ENCODE measurements at regions not wholly inside any gene's neighbourhood (a gene's known extent, or its start where the extent isn't known, plus 50 kb on each side); places are given as distances from the start of the nearest gene placed in this dataset.

GRCh38 chr9:104345061-104345460 lies 159.0 kb upstream of the OR13F1 start:
- Mint-ChIP-seq H3K27me3 (ENCODE audit: insufficient read depth) (no peaks in the 10 kb centered on the region), H3K4me3 (no peak overlapping the region), H3K4me1 (no peaks in the 10 kb centered on the region), H3K36me3 (ENCODE audit: low read depth) (no peaks in the 10 kb centered on the region), H3K9me3 (no peaks in the 10 kb centered on the region), H3K27ac (no peak overlapping the region)
- DNase-seq, result no peak
- H3K4me1 ChIP-seq (ENCODE audit: control insufficient read depth, insufficient read depth, low read length), result no peaks in the 10 kb centered on the region
- no peak overlapping the region for H3K27ac ChIP-seq (ENCODE audit: low read depth, low read length)
- no peak overlapping the region for H3K9ac ChIP-seq (ENCODE audit: extremely low read depth, low read length, poor library complexity, severe bottlenecking)
- no peaks in the 10 kb centered on the region for H3K9me3 ChIP-seq (ENCODE audit: control insufficient read depth, low read length)
- no peaks in the 10 kb centered on the region for H3K27me3 ChIP-seq (ENCODE audit: control insufficient read depth, insufficient read depth, low read length, poor library complexity, severe bottlenecking)
- WGBS, 2 experiments (ENCODE audit: insufficient coverage in 1 of 2, insufficient read length in 1 of 2), result 93 to 100% methylated on average over 2 to 3 of the region's 3 CpGs
- no peaks in the 10 kb centered on the region for H3K36me3 ChIP-seq (ENCODE audit: control insufficient read depth, insufficient read depth, low read length)
- no peak overlapping the region for H3K4me3 ChIP-seq (ENCODE audit: low read length)
- no peak for TF ChIP-seq CTCF (conservative IDR thresholded peaks at IDR 0.05)

- H3K27me3 ChIP-seq (ENCODE audit: control insufficient read depth, insufficient read depth, low read length, poor library complexity, severe bottlenecking), result no peaks in the 10 kb centered on the region
- H3K9ac ChIP-seq (ENCODE audit: extremely low read depth, low read length, poor library complexity, severe bottlenecking), result no peak overlapping the region
- no peaks in the 10 kb centered on the region for H3K9me3 ChIP-seq (ENCODE audit: control insufficient read depth, low read length)
- DNase-seq, result no peak
- no peaks in the 10 kb centered on the region for H3K36me3 ChIP-seq (ENCODE audit: control insufficient read depth, insufficient read depth, low read length)
- peaks cover 2% of the 10 kb centered on the region for H3K4me1 ChIP-seq (ENCODE audit: control insufficient read depth, insufficient read depth, low read length)
- H3K4me3 ChIP-seq (ENCODE audit: low read length), result no peak overlapping the region
- no peak overlapping the region for H3K27ac ChIP-seq (ENCODE audit: low read depth, low read length)
- Mint-ChIP-seq H3K9me3 (no peaks in the 10 kb centered on the region), H3K27me3 (ENCODE audit: insufficient read depth) (no peaks in the 10 kb centered on the region), H3K36me3 (ENCODE audit: low read depth) (no peaks in the 10 kb centered on the region), H3K4me3 (no peak overlapping the region), H3K27ac (no peak overlapping the region), H3K4me1 (peaks cover 2% of the 10 kb centered on the region)
- TF ChIP-seq CTCF (conservative IDR thresholded peaks at IDR 0.05), result no peak
- WGBS, 2 experiments (ENCODE audit: insufficient coverage in 1 of 2, insufficient read length in 1 of 2), result 91 to 100% methylated on average over 4 to 5 of the region's 5 CpGs
Observed at GRCh38 chr9:104350541-104350940, 153.5 kb upstream of the OR13F1 start.

GRCh38 chr9:104351726-104352125 lies 152.3 kb upstream of the OR13F1 start:
- Histone ChIP-seq H3K27ac (ENCODE audit: low read depth, low read length) (no peak overlapping the region), H3K27me3 (ENCODE audit: control insufficient read depth, insufficient read depth, low read length, poor library complexity, severe bottlenecking) (no peaks in the 10 kb centered on the region), H3K4me3 (ENCODE audit: low read length) (no peak overlapping the region), H3K36me3 (ENCODE audit: control insufficient read depth, insufficient read depth, low read length) (no peaks in the 10 kb centered on the region), H3K4me1 (ENCODE audit: control insufficient read depth, insufficient read depth, low read length) (peaks cover 2% of the 10 kb centered on the region), H3K9ac (ENCODE audit: extremely low read depth, low read length, poor library complexity, severe bottlenecking) (no peak overlapping the region), H3K9me3 (ENCODE audit: control insufficient read depth, low read length) (no peaks in the 10 kb centered on the region)
- Mint-ChIP-seq H3K27ac (no peak overlapping the region), H3K4me1 (peaks cover 2% of the 10 kb centered on the region), H3K36me3 (ENCODE audit: low read depth) (no peaks in the 10 kb centered on the region), H3K9me3 (no peaks in the 10 kb centered on the region), H3K4me3 (no peak overlapping the region), H3K27me3 (ENCODE audit: insufficient read depth) (no peaks in the 10 kb centered on the region)
- no peak for TF ChIP-seq CTCF (conservative IDR thresholded peaks at IDR 0.05)
- 85% methylated on average over 3 of the region's 3 CpGs; no CpG with 5 or more reads in 1 of the 2 experiments for WGBS, 2 experiments (ENCODE audit: insufficient coverage in 1 of 2, insufficient read length in 1 of 2)
- DNase-seq, result no peak
